ENCODE measurements at regions not wholly inside any gene's neighbourhood (a gene's known extent, or its start where the extent isn't known, plus 50 kb on each side); places are given as distances from the start of the nearest gene placed in this dataset.

DNA sequence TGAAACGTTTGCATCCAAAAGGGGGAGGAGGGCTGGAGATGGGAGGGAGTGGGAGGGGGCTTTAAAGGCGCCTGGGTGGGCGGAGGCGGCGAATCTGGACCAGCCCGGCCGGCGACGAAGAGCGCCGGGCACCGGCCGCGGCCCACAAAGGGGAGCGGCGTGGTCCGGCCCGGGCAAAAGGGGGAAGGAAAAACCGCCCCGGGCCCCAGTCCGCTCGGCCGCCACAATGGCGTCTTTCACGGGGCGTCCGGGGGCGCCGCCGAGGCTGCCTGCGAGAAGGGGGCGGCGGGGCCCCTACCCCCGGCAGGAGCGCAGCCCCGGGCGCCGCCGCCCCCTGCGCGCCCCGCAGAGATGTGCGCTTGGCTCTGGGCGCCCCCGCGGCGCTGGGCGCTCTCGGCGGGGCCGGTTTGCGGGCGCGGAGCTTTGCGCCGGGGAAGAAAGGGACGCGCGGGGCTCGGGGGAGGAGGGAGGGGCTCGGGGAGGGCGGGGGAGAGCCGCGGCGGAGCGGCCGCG, 108.1 kb upstream of the KCTD1 start:
- Mint-ChIP-seq H3K27me3 (ENCODE audit: low read depth) (peaks cover 82% of the 10 kb centered on the region), H3K27ac (no peak overlapping the region), H3K36me3 (ENCODE audit: low read depth) (no peaks in the 10 kb centered on the region), H3K9me3 (no peaks in the 10 kb centered on the region), H3K4me3 (no peak overlapping the region), H3K4me1 (ENCODE audit: low read depth) (peaks cover 10% of the 10 kb centered on the region)

DNA sequence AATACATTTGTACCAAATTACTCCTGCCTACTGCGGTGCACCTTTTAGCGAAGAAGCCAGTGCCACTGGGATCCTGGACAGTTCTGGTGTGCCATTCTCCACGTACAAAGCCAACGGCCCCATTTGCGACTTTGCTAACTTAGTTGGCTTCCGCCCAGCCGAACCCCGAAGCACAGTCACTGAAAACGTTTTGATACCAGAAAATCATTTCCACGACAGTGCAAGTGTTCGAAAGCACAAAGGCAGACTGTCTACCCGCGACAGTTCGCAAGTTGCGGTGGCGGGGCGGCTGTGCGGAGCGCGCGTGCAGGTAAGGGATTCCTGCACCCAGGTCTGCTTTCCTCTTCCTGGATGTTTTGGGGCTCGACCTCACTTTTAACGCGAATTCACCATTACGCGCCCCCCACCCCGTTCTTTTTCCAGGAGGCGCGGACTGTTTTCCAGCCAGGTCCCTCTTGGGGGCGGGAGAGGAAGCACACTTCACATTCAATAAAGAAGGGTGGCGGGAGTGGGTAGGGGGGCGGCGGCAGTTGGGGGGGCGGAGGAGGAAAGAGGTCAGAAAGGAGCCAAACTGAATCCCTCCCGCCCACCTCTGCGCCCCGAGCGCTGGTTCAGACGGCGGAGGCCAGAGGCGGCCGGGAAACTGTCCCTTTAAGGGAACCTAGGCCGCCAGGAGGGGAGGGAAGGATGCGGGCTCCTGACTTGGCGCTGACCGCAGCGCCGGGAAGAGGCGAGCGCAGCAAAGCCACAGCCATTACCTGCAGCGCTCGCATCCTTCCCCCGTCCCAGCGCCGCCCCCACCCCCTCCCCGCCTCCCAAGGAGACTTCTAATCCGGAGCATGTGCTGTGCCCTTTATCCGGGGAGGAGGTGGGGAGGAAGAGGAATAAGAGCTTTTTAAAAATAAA, 107.4 kb upstream of the KCTD1 start:
- peaks cover 10% of the 10 kb centered on the region for H3K4me1 Mint-ChIP-seq (ENCODE audit: low read depth)
- peaks cover 85% of the 10 kb centered on the region for H3K27me3 Mint-ChIP-seq (ENCODE audit: low read depth)
- peak overlapping the region; percentile 25 for H3K4me3 Mint-ChIP-seq
- H3K36me3 Mint-ChIP-seq (ENCODE audit: low read depth), result no peaks in the 10 kb centered on the region
- H3K9me3 Mint-ChIP-seq, result no peaks in the 10 kb centered on the region
- no peak overlapping the region for H3K27ac Mint-ChIP-seq

DNA sequence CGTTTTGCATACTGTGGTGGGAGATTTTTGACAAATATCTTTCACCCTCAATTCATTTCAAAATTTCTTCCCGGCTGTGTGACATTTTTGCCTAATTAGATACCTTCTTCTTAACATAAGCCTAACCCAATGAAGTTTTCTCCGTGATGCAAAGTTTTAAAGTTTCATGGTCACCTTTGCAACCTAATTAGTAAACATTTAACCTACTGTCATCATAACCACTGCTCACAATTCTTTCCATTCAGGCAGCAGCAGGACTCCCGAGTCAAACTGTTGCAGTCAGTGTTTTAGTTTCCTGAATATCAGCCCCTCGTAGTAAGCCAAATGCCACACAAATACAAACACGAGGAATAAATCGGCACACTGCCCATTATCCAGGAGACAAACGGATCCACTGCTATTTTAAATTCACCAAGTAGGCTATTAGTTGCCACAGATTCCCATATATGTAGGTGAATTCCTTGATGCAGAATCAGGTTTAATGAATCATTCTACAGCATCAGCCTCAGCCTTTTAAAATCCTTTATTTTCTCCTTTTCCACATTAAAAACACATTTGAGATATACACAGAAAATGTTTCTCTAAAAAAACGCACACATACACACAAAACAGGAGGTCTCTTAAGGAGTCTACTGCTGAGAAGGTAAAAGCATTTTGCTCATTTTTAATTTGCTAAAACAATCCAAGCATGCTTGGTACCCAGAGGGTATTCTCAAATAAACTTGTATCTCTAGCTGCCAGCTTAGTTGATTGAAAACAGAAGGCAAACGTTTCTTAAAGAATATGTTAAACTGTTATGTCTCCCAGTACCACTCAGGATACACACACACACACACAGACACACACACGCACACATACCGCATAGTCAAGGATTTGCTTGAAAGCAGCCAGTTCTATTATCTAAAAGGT, 106.5 kb upstream of the KCTD1 start:
- Mint-ChIP-seq H3K27ac (no peak overlapping the region), H3K27me3 (ENCODE audit: low read depth) (peaks cover 88% of the 10 kb centered on the region), H3K4me3 (peak overlapping the region; percentile 25)

GRCh38 chr18:26653943-26654615, 105.7 kb upstream of the KCTD1 start:
- Mint-ChIP-seq H3K4me3 (no peak overlapping the region), H3K9me3 (no peaks in the 10 kb centered on the region), H3K4me1 (ENCODE audit: low read depth) (peaks cover 10% of the 10 kb centered on the region), H3K27me3 (ENCODE audit: low read depth) (peaks cover 82% of the 10 kb centered on the region), H3K27ac (no peak overlapping the region), H3K36me3 (ENCODE audit: low read depth) (no peaks in the 10 kb centered on the region)

More for the DNA sequence above, 106.5 kb upstream of the KCTD1 start:
- Mint-ChIP-seq H3K36me3 (ENCODE audit: low read depth) (no peaks in the 10 kb centered on the region), H3K9me3 (no peaks in the 10 kb centered on the region), H3K4me1 (ENCODE audit: low read depth) (peaks cover 10% of the 10 kb centered on the region)

DNA sequence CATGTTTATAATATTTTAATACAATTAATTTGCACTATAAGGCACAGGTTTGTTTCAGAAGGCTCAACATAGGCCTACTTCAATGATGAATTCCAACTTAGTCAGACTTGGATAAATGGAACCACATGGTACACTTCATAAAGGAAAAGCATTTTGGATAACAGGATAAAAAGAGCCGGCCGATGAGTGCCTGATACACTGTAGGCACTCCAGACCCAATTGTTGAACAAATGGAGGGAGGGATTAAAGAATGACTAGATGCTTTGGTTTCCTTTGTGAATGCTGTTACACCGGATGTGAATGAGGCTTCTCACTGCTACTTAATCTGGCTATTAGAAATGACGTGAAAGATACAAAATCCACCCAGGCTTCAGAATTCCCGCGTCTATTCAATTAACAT, 104.1 kb upstream of the KCTD1 start:
- no peaks in the 10 kb centered on the region for H3K9me3 Mint-ChIP-seq
- peaks cover 66% of the 10 kb centered on the region for H3K27me3 Mint-ChIP-seq (ENCODE audit: low read depth)
- H3K27ac Mint-ChIP-seq, result no peak overlapping the region
- no peaks in the 10 kb centered on the region for H3K36me3 Mint-ChIP-seq (ENCODE audit: low read depth)
- peaks cover 7% of the 10 kb centered on the region for H3K4me1 Mint-ChIP-seq (ENCODE audit: low read depth)
- no peak overlapping the region for H3K4me3 Mint-ChIP-seq

GRCh38 chr18:26650310-26651268, 102.2 kb upstream of the KCTD1 start:
- H3K4me1 Mint-ChIP-seq (ENCODE audit: low read depth), result peaks cover 3% of the 10 kb centered on the region
- H3K27ac Mint-ChIP-seq, result no peak overlapping the region
- H3K4me3 Mint-ChIP-seq, result no peak overlapping the region
- no peaks in the 10 kb centered on the region for H3K36me3 Mint-ChIP-seq (ENCODE audit: low read depth)
- H3K9me3 Mint-ChIP-seq, result no peaks in the 10 kb centered on the region
- H3K27me3 Mint-ChIP-seq (ENCODE audit: low read depth), result peaks cover 63% of the 10 kb centered on the region

- no peak overlapping the region for H3K4me3 Mint-ChIP-seq
- no peaks in the 10 kb centered on the region for H3K4me1 Mint-ChIP-seq (ENCODE audit: low read depth)
- H3K36me3 Mint-ChIP-seq (ENCODE audit: low read depth), result no peaks in the 10 kb centered on the region
- no peaks in the 10 kb centered on the region for H3K9me3 Mint-ChIP-seq
- H3K27me3 Mint-ChIP-seq (ENCODE audit: low read depth), result peaks cover 48% of the 10 kb centered on the region
- H3K27ac Mint-ChIP-seq, result no peak overlapping the region
Measured at GRCh38 chr18:26649193-26649543, 100.8 kb upstream of the KCTD1 start.

DNA sequence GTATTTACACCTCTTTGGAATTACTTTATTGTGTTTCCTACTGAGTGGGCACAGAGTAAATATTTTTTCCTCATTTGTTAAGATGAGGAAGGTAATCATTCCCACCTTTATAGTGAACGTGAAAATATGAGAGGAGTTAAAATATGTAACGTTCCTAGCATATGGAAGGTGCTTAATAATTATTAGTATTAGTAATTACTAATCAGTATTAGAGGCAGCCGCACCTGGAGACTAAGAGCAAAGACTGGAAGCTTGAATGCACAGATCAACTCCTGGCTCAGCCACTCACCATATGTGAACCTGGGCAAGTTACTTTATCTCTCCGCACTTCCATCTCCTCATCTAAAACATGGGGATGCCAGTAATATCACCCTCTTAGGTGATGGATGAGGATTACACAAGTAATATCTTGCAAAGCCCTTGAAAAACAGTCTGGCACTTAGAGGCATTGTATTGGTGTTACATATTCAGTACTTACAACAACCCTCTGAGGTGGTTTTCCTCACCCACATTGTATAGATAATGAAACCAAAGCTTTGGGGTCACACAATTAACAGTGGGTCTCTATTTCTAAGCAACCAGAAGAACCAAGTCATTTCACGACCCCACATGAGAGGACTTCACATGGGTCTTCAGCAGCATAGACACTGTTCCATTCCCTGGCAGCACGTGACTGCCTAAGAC, 100.3 kb upstream of the KCTD1 start:
- Mint-ChIP-seq H3K4me1 (ENCODE audit: low read depth) (no peaks in the 10 kb centered on the region), H3K9me3 (no peaks in the 10 kb centered on the region), H3K36me3 (ENCODE audit: low read depth) (no peaks in the 10 kb centered on the region), H3K4me3 (no peak overlapping the region), H3K27me3 (ENCODE audit: low read depth) (peaks cover 43% of the 10 kb centered on the region), H3K27ac (no peak overlapping the region)

DNA sequence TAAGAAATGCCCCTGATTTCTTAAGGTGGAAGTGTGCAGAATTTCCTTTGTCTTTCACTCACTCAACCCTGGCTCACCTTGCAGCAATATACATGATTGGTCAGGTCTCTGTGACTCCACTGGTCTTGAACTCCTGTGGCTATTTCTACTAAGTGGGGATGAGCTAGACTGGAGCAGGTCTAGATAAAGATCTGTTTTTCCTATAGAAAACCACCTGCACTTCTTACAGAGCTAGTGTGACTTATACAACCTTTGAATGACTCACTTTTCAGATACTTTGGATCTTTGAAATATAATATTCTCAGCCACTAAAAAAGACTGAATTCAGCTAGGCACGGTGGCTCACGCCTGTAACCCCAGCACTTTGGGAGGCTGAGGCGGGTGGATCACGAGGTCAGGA, 98.5 kb upstream of the KCTD1 start:
- Mint-ChIP-seq H3K4me1 (ENCODE audit: low read depth) (no peaks in the 10 kb centered on the region), H3K9me3 (no peaks in the 10 kb centered on the region), H3K27ac (no peak overlapping the region), H3K36me3 (ENCODE audit: low read depth) (no peaks in the 10 kb centered on the region), H3K27me3 (ENCODE audit: low read depth) (peaks cover 26% of the 10 kb centered on the region), H3K4me3 (no peak overlapping the region)

DNA sequence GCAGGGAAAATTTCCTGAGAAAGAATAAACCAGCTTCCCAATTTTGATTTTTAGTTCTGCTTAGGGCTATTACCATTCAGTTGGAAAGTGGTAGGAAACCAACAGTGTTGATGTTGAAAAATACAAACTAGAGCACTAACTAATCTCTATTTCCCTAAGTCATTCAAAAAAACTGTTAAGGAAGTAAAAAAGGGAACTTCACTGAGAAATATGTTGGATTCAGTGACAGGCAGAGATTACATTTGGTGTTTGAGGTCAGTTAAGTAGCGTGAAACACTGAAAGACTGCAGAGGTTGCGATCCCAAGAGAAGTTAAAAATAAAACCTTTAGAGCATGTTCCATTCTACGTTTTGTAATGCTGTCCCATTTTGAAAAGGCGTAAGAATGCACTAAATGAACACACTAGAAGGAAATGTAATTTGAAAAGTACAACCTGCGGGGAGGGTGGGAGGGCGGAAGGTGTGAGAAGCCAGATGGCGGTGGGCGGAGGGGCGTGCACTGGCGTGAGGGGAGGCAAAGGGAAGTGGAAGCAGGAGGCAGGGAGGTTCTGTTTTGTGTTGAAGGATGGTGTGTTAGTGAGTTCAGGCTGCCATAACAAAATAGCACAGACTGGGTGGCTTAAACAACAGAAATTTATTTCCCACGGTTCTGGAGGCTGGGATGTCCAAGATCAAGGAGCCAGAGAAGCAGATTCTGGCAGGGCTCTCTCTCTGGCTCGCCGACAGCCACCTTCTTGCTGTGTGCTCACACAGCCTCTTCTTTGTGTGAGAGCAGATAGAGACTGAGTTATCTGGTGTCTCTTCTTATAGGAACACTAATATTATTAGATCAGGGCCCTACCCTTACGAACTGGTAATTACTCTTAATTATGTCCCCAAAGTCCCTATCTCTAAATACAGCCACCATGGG, 94.3 kb upstream of the KCTD1 start:
- no peaks in the 10 kb centered on the region for H3K4me1 Mint-ChIP-seq (ENCODE audit: low read depth)
- H3K9me3 Mint-ChIP-seq, result no peaks in the 10 kb centered on the region
- no peak overlapping the region for H3K27ac Mint-ChIP-seq
- H3K27me3 Mint-ChIP-seq (ENCODE audit: low read depth), result peaks cover 5% of the 10 kb centered on the region
- H3K36me3 Mint-ChIP-seq (ENCODE audit: low read depth), result no peaks in the 10 kb centered on the region
- no peak overlapping the region for H3K4me3 Mint-ChIP-seq

- Mint-ChIP-seq H3K4me1 (ENCODE audit: low read depth) (no peaks in the 10 kb centered on the region), H3K36me3 (ENCODE audit: low read depth) (no peaks in the 10 kb centered on the region), H3K27me3 (ENCODE audit: low read depth) (no peaks in the 10 kb centered on the region), H3K4me3 (no peak overlapping the region), H3K9me3 (no peaks in the 10 kb centered on the region), H3K27ac (no peak overlapping the region)
Measured at GRCh38 chr18:26640541-26640940, 92.2 kb upstream of the KCTD1 start.

GRCh38 chr18:26639149-26639548, 90.8 kb upstream of the KCTD1 start:
- Mint-ChIP-seq H3K9me3 (no peaks in the 10 kb centered on the region), H3K4me3 (no peak overlapping the region), H3K27ac (no peak overlapping the region), H3K36me3 (ENCODE audit: low read depth) (no peaks in the 10 kb centered on the region), H3K27me3 (ENCODE audit: low read depth) (peaks cover 1% of the 10 kb centered on the region), H3K4me1 (ENCODE audit: low read depth) (no peaks in the 10 kb centered on the region)
